ENCODE measurements at regions not wholly inside any gene's neighbourhood (a gene's known extent, or its start where the extent isn't known, plus 50 kb on each side); places are given as distances from the start of the nearest gene placed in this dataset.
A peak's percentile ranks its signal among the peaks of the same experiment; 100 is the strongest.

GRCh38 chr11:92714111-92714510 lies 255.3 kb upstream of the MTNR1B start:
- DNase-seq, result no peak

GRCh38 chr11:92717240-92717639 lies 252.2 kb upstream of the MTNR1B start:
- no peak for DNase-seq

GRCh38 chr11:92720385-92720784 lies 249.1 kb upstream of the MTNR1B start:
- DNase-seq, result no peak

- DNase-seq, result no peak
Measured at GRCh38 chr11:92725352-92725751, 244.1 kb upstream of the MTNR1B start.

GRCh38 chr11:92727123-92727522 lies 242.3 kb upstream of the MTNR1B start:
- no peak for DNase-seq

- DNase-seq, result no peak
Measured at GRCh38 chr11:92727769-92728168, 241.7 kb upstream of the MTNR1B start.

- DNase-seq, result no peak
Measured at GRCh38 chr11:92728628-92729027, 240.8 kb upstream of the MTNR1B start.

- DNase-seq, result peak; percentile 22 to 43
Measured at GRCh38 chr11:92735039-92735438, 234.4 kb upstream of the MTNR1B start.

GRCh38 chr11:92738276-92738675 lies 231.2 kb upstream of the MTNR1B start:
- no peak for DNase-seq

GRCh38 chr11:92739041-92739440 lies 230.4 kb upstream of the MTNR1B start:
- DNase-seq, result peak in 1 of 2 experiments; percentile 61

GRCh38 chr11:92739491-92739890 lies 230.0 kb upstream of the MTNR1B start:
- DNase-seq, result no peak

GRCh38 chr11:92740276-92740675 lies 229.2 kb upstream of the MTNR1B start:
- no peak for DNase-seq

GRCh38 chr11:92744929-92745585 lies 224.4 kb upstream of the MTNR1B start:
- DNase-seq, result no peak

GRCh38 chr11:92750794-92751193 lies 218.7 kb upstream of the MTNR1B start:
- no peak for DNase-seq

GRCh38 chr11:92751594-92751993 lies 217.9 kb upstream of the MTNR1B start:
- DNase-seq, result peak in 1 of 2 experiments; percentile 72

- DNase-seq, result no peak
Measured at GRCh38 chr11:92752122-92752521, 217.3 kb upstream of the MTNR1B start.

GRCh38 chr11:92753161-92753560 lies 216.3 kb upstream of the MTNR1B start:
- DNase-seq, result no peak

GRCh38 chr11:92758241-92758780 lies 211.1 kb upstream of the MTNR1B start:
- DNase-seq, result no peak

GRCh38 chr11:92759571-92760214 lies 209.8 kb upstream of the MTNR1B start:
- no peak for DNase-seq

GRCh38 chr11:92762121-92762540 lies 207.3 kb upstream of the MTNR1B start:
- no peak for DNase-seq

GRCh38 chr11:92763336-92763735 lies 206.1 kb upstream of the MTNR1B start:
- DNase-seq, result no peak

- no peak for DNase-seq
Measured at GRCh38 chr11:92764128-92764527, 205.3 kb upstream of the MTNR1B start.

GRCh38 chr11:92765082-92765840 lies 204.2 kb upstream of the MTNR1B start:
- DNase-seq, result no peak

- peak; percentile 64 to 69 for DNase-seq
Measured at GRCh38 chr11:92765965-92766371, 203.5 kb upstream of the MTNR1B start.
